DND-41 (cell line): ENCODE measurements at regions not wholly inside any gene's neighbourhood (a gene's known extent, or its start where the extent isn't known, plus 50 kb on each side); places are given as distances from the start of the nearest gene placed in this dataset.

Experiments
- ATAC-seq: fragments of 200-7000 bp; cut with Tn5 transposase; 3 replicates; pipeline ENCODE4 v1.9.1; 2021; ENCODE audit warnings: low read depth; ENCODE audit not compliant: insufficient read depth
- DNase-seq: peaks from one replicate; pipeline ENCODE4 v3.0.0-alpha.2; 2020
- H2AFZ ChIP-seq: 2 replicates; pipeline ENCODE4 v1.6.0; 2012; ENCODE audit warnings: low read depth, low read length
- H3K27ac ChIP-seq: 2 replicates; pipeline ENCODE4 v1.5.1; 2012; ENCODE audit warnings: low read length, inconsistent platforms
- H3K27me3 ChIP-seq: fragments of 200-600 bp; sonication (generic); 2 replicates; pipeline ENCODE4 v1.6.0; 2012; ENCODE audit warnings: low read length, mild to moderate bottlenecking, inconsistent platforms; ENCODE audit not compliant: insufficient read depth, poor library complexity
- H3K36me3 ChIP-seq: 2 replicates; pipeline ENCODE4 v1.5.1; 2012; ENCODE audit warnings: low read length, inconsistent platforms; ENCODE audit not compliant: insufficient read depth
- H3K4me1 ChIP-seq: 2 replicates; pipeline ENCODE4 v1.5.1; 2012; ENCODE audit warnings: mild to moderate bottlenecking, low read length; ENCODE audit not compliant: insufficient read depth
- H3K4me2 ChIP-seq: 2 replicates; pipeline ENCODE4 v1.6.0; 2012; ENCODE audit warnings: mild to moderate bottlenecking, moderate library complexity, low read length, inconsistent platforms; ENCODE audit not compliant: insufficient read depth
- H3K4me3 ChIP-seq, 2 experiments: fragments of 200-600 bp in 1 of 2; shearing (Covaris generic) in 1 of 2; 2 replicates each; pipeline ENCODE4 v1.5.1; 2012 to 2016; ENCODE audit warnings: inconsistent platforms in 2 of 2, low read length in 2 of 2, mild to moderate bottlenecking in 2 of 2, low read depth in 1 of 2, moderate library complexity in 1 of 2
- H3K79me2 ChIP-seq: 2 replicates; pipeline ENCODE4 v1.6.0; 2012; ENCODE audit warnings: low read length, inconsistent platforms; ENCODE audit not compliant: insufficient read depth
- H3K9ac ChIP-seq: 2 replicates; pipeline ENCODE4 v1.6.0; 2012; ENCODE audit warnings: low read depth, mild to moderate bottlenecking, inconsistent platforms, low read length, moderate library complexity
- H3K9me3 ChIP-seq: 2 replicates; pipeline ENCODE4 v1.5.1; 2012; ENCODE audit warnings: low read length, moderate library complexity, mild to moderate bottlenecking, inconsistent platforms; ENCODE audit not compliant: insufficient read depth, severe bottlenecking
- H4K20me1 ChIP-seq: 2 replicates; pipeline ENCODE4 v1.6.0; 2012; ENCODE audit warnings: low read length; ENCODE audit not compliant: insufficient read depth
- EZH2 ChIP-seq: IDR thresholded peaks from 3 replicates; pipeline ENCODE4 v1.6.1; 2012; ENCODE audit warnings: borderline replicate concordance, low read depth, mild to moderate bottlenecking, moderate library complexity, low read length, inconsistent platforms; ENCODE audit not compliant: severe bottlenecking
- TF ChIP-seq, protein P1 (sequence below): IDR thresholded peaks from 2 replicates; pipeline ENCODE4 v1.5.1; 2012; ENCODE audit warnings: borderline replicate concordance, low read length, moderate library complexity, mild to moderate bottlenecking; ENCODE audit not compliant: poor library complexity, severe bottlenecking; ENCODE audit errors: extremely low read depth

DNA sequence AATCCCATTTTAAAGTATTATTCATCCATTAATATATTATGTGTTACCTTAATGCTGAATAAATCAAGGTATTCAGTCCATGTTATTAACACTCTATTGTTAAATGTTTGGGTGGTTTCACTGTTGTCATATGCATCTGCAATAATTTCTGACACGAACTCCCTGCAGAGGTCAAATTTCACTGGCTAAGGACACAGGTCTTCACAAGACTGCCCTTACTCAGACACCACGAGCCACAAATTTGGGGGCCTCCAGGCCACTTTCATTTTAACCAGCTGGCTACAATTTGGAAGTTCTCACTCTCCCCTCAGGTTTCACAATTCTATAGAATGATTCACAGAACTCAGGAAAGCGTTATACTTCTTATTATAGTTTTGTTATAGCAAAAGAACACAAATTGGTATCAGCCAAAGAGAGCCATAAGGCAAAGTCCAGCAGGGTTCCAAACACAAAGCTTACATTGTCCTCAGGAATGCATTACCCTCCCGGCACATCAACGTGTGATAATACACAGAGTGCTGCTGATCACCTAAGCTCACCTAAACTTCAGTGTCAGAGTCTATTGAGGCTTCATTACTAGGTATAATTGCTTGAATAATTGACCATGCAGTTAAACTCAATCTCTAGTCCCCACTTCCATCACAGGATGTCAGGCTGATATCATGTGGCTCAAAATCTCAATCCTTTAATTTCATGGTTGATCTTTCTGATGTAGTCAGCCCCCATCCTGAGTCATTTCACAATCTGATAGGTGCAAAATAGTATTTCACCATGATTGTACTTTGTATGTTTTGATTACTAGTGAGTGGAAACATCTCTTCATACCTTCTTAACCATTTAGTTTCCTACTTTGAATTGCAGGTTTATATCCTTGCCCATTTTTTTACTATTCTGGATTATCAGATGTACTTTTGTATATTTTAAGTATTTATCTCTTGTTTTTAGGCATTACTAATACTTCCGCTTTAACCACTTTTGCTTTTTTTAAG lies 441.4 kb upstream of the AGTR1 start:
- TF ChIP-seq, protein P1, sequence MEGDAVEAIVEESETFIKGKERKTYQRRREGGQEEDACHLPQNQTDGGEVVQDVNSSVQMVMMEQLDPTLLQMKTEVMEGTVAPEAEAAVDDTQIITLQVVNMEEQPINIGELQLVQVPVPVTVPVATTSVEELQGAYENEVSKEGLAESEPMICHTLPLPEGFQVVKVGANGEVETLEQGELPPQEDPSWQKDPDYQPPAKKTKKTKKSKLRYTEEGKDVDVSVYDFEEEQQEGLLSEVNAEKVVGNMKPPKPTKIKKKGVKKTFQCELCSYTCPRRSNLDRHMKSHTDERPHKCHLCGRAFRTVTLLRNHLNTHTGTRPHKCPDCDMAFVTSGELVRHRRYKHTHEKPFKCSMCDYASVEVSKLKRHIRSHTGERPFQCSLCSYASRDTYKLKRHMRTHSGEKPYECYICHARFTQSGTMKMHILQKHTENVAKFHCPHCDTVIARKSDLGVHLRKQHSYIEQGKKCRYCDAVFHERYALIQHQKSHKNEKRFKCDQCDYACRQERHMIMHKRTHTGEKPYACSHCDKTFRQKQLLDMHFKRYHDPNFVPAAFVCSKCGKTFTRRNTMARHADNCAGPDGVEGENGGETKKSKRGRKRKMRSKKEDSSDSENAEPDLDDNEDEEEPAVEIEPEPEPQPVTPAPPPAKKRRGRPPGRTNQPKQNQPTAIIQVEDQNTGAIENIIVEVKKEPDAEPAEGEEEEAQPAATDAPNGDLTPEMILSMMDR: no peak
- TF ChIP-seq EZH2: no peak
- Histone ChIP-seq H3K79me2 (no peaks in the 10 kb centered on the region), H3K4me1 (no peaks in the 10 kb centered on the region), H3K36me3 (no peaks in the 10 kb centered on the region), H3K27ac (no peak overlapping the region), H3K4me2 (no peak overlapping the region), H3K9ac (no peak overlapping the region), H3K27me3 (no peaks in the 10 kb centered on the region), H4K20me1 (no peaks in the 10 kb centered on the region), H2AFZ (no peak overlapping the region), H3K9me3 (no peaks in the 10 kb centered on the region), H3K4me3 (no peak overlapping the region)
- ATAC-seq (no peak), DNase-seq (no peak)

DNA sequence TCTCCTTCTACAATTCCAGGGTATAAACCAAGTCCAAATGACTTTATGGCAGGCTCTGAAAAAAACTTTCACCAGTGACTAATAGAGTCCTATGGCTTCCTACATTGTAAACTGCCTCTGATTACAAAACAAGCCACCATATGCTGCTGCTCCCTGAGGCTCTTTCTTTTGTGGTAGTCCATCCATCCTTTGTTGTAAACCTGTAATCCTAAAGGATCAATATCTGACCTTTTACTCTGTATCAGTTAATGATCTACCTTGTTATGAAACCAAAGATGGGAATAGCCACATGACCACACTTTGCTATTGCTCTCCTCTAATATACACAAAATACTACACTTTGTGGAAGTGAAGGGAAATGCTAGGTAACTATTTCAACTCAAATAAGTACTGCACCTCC lies 434.7 kb upstream of the AGTR1 start:
- no peaks in the 10 kb centered on the region for H3K27me3 ChIP-seq
- no peaks in the 10 kb centered on the region for H3K9me3 ChIP-seq
- ATAC-seq (no peak), DNase-seq (no peak)
- H3K36me3 ChIP-seq: no peaks in the 10 kb centered on the region
- TF ChIP-seq EZH2: no peak
- TF ChIP-seq, protein P1: no peak
- no peak overlapping the region for H3K4me3 ChIP-seq
- H2AFZ ChIP-seq: no peak overlapping the region
- H3K4me1 ChIP-seq: no peaks in the 10 kb centered on the region
- no peaks in the 10 kb centered on the region for H4K20me1 ChIP-seq
- no peak overlapping the region for H3K9ac ChIP-seq
- H3K27ac ChIP-seq: no peak overlapping the region
- no peak overlapping the region for H3K4me2 ChIP-seq
- H3K79me2 ChIP-seq: no peaks in the 10 kb centered on the region

DNA sequence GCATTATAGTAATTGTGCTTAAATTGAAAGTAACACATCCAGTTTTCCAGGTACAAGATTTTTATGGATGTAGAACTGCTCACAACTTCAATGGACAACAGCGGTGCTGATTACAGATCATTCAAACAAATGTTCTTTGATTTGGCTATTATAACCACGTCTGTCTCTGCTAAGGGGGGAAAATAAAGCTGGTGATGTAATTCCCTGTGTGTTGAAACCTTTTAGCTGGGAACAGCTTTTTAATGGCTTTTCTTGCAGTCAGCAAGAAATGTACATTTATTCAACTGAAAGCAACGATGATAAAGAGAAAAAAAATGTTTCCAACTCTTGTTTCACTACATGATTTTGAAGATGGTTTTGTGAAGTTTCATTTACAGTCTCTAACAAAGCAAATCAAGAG lies 431.9 kb upstream of the AGTR1 start:
- no peak overlapping the region for H3K27ac ChIP-seq
- H3K4me3 ChIP-seq: no peak overlapping the region
- H2AFZ ChIP-seq: no peak overlapping the region
- H3K36me3 ChIP-seq: no peaks in the 10 kb centered on the region
- no peak for TF ChIP-seq EZH2
- TF ChIP-seq, protein P1: no peak
- H3K4me1 ChIP-seq: no peaks in the 10 kb centered on the region
- H3K27me3 ChIP-seq: no peaks in the 10 kb centered on the region
- DNase-seq (no peak), ATAC-seq (no peak)
- no peak overlapping the region for H3K9ac ChIP-seq
- H3K79me2 ChIP-seq: no peaks in the 10 kb centered on the region
- H4K20me1 ChIP-seq: no peaks in the 10 kb centered on the region
- no peak overlapping the region for H3K4me2 ChIP-seq
- no peaks in the 10 kb centered on the region for H3K9me3 ChIP-seq

DNA sequence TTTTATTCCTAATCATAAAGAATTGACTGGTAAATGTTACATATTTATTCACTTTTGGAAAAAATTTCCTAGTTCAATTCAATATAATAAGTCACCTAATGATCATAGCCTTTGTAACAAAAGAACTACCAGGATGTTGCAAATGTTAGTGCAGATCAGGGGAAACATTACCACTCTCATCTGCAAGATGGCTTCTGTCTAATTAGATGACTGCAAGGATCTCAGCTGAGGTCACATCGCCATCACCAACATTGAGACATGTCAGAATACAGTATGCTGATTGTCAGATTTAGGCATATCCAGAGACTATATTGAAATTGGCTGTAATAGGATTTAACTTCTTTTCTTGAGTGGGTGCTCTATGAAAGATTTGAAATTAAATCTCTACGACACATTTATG lies 431.4 kb upstream of the AGTR1 start:
- Histone ChIP-seq H3K4me2 (no peak overlapping the region), H4K20me1 (no peaks in the 10 kb centered on the region), H3K36me3 (no peaks in the 10 kb centered on the region), H3K9ac (no peak overlapping the region), H3K27me3 (no peaks in the 10 kb centered on the region), H3K79me2 (no peaks in the 10 kb centered on the region), H2AFZ (no peak overlapping the region), H3K4me1 (no peaks in the 10 kb centered on the region), H3K4me3 (no peak overlapping the region), H3K27ac (no peak overlapping the region), H3K9me3 (no peaks in the 10 kb centered on the region)
- DNase-seq: no peak
- TF ChIP-seq EZH2: no peak
- TF ChIP-seq, protein P1: no peak
- no peak for ATAC-seq
